ENCODE measurements at regions not wholly inside any gene's neighbourhood (a gene's known extent, or its start where the extent isn't known, plus 50 kb on each side); places are given as distances from the start of the nearest gene placed in this dataset.

DNA sequence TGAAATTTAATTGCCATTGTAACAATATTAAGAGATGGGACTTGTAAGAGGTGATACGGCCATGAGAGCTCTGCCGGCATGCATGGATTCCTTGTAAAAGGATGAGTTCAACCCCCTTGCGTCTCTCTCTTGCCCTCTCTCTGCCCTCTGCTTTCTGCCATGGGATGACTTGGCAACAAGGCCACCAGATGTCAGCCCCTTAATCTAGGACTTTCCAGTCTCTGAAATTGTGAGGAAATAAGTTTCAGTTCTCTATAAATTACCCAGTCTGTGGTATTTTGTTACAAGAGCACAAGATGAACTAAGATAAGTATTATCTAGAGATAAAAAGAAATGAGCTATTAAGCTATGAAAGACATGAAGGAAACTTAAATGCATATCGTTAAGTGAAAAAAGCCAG is 145.7 kb upstream of the AHR start:
- TF ChIP-seq, protein P1, sequence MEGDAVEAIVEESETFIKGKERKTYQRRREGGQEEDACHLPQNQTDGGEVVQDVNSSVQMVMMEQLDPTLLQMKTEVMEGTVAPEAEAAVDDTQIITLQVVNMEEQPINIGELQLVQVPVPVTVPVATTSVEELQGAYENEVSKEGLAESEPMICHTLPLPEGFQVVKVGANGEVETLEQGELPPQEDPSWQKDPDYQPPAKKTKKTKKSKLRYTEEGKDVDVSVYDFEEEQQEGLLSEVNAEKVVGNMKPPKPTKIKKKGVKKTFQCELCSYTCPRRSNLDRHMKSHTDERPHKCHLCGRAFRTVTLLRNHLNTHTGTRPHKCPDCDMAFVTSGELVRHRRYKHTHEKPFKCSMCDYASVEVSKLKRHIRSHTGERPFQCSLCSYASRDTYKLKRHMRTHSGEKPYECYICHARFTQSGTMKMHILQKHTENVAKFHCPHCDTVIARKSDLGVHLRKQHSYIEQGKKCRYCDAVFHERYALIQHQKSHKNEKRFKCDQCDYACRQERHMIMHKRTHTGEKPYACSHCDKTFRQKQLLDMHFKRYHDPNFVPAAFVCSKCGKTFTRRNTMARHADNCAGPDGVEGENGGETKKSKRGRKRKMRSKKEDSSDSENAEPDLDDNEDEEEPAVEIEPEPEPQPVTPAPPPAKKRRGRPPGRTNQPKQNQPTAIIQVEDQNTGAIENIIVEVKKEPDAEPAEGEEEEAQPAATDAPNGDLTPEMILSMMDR (IDR thresholded peaks at IDR 0.05; ENCODE audit: insufficient read depth, low read depth, low read length) = no peak
- no peak for TF ChIP-seq EZH2 (IDR thresholded peaks at IDR 0.05; ENCODE audit: insufficient read depth, low read length)
